AG04450 (cell line): ENCODE measurements at regions not wholly inside any gene's neighbourhood (a gene's known extent, or its start where the extent isn't known, plus 50 kb on each side); places are given as distances from the start of the nearest gene placed in this dataset.

ENCODE experiments used
- CTCF ChIA-PET: fragments of 300-600, 350-600 bp; formaldehyde crosslinking; extraction: SDS; loops from one replicate; lab custom pipeline; 2022; ENCODE audit warnings: antibody characterized with exemption, inconsistent platforms; lab: Charles Lee
- POLR2A ChIA-PET: fragments of 350-600 bp; formaldehyde crosslinking; extraction: SDS; loops from one replicate; lab custom pipeline; 2021; ENCODE audit warnings: antibody characterized with exemption, inconsistent platforms; lab: Yijun Ruan, JAX
- DNase-seq: peaks from one replicate; pipeline ENCODE4 v3.0.0-alpha.2; 2011; ENCODE audit warnings: low read depth, low spot score
- H3K27ac ChIP-seq: one replicate; pipeline ENCODE4 v1.5.1; 2012; ENCODE audit warnings: low read depth, low read length, control low read depth
- H3K27me3 ChIP-seq: one replicate; pipeline ENCODE4 v1.6.0; 2012; ENCODE audit warnings: low read length; ENCODE audit not compliant: control insufficient read depth, insufficient read depth
- H3K4me3 ChIP-seq: 2 replicates; pipeline ENCODE4 v1.5.1; 2011; ENCODE audit warnings: mild to moderate bottlenecking, low read depth, low read length, control low read depth
- H3K9me3 ChIP-seq: 2 replicates; pipeline ENCODE4 v1.5.1; 2012; ENCODE audit warnings: low read length; ENCODE audit not compliant: control insufficient read depth, insufficient read depth
- TF ChIP-seq, protein P1 (sequence below): IDR thresholded peaks from 2 replicates; pipeline ENCODE4 v1.5.1; 2011; ENCODE audit warnings: low read depth, low read length, control low read depth, inconsistent platforms

DNA sequence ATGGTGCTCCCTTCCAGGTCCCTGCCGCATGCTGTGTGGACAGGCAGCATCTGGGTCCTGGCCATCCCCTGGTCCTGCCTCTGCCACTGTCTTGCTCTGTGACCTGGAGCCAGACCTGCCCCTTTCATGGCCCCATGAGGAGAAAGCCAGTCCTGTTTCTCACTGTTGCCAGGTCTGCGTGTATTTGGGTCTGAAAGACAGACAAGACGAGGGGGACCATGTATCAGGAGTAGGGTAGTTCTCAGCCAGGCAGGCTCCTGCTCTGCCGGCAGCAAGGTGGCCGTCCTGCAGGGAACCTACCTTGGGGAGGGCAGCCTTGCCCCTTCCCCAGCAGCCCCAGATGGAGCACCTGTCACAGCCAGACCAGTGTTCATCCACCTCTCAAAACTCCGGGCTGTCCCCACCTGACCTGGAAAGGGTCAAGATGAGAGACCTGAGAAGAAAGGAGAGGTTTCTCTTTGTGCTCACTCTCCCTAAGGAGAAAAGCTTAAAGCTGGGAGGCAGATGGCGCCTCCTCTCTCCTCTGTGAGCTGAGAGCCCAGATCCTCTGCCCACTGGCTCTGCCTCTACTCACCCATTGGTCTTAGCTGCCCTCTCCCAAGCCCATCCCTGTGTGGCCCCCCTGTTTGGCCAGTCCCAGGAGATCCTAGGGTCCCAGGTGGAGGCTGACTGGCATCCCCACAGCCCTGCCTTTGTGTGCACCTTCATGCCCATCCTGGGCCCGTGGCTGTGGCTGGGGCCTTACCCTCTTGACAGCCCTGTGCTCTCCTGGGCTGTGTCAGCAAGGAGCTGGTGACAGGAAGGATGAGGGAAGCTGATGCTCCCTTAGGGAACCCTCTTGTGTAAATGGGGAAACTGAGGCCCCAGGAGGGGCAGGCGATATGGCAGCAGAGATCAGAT, 116.1 kb upstream of the PCBD1 start:
- Histone ChIP-seq H3K4me3 (no peak overlapping the region), H3K9me3 (no peaks in the 10 kb centered on the region), H3K27me3 (peaks cover 6% of the 10 kb centered on the region), H3K27ac (no peak overlapping the region)
- POLR2A ChIA-PET = no interaction called here
- no peak for DNase-seq
- CTCF ChIA-PET = no interaction called here
- TF ChIP-seq, protein P1, sequence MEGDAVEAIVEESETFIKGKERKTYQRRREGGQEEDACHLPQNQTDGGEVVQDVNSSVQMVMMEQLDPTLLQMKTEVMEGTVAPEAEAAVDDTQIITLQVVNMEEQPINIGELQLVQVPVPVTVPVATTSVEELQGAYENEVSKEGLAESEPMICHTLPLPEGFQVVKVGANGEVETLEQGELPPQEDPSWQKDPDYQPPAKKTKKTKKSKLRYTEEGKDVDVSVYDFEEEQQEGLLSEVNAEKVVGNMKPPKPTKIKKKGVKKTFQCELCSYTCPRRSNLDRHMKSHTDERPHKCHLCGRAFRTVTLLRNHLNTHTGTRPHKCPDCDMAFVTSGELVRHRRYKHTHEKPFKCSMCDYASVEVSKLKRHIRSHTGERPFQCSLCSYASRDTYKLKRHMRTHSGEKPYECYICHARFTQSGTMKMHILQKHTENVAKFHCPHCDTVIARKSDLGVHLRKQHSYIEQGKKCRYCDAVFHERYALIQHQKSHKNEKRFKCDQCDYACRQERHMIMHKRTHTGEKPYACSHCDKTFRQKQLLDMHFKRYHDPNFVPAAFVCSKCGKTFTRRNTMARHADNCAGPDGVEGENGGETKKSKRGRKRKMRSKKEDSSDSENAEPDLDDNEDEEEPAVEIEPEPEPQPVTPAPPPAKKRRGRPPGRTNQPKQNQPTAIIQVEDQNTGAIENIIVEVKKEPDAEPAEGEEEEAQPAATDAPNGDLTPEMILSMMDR = no peak

- TF ChIP-seq, protein P1 = no peak
- H3K27ac ChIP-seq = no peak overlapping the region
- no peak overlapping the region for H3K4me3 ChIP-seq
- DNase-seq = no peak
- no peaks in the 10 kb centered on the region for H3K9me3 ChIP-seq
- CTCF ChIA-PET = no interaction called here
- POLR2A ChIA-PET = no interaction called here
- peaks cover 7% of the 10 kb centered on the region for H3K27me3 ChIP-seq
Measured at GRCh38 chr10:71005337-71006305, 117.3 kb upstream of the PCBD1 start.

GRCh38 chr10:71006506-71006905, 118.1 kb upstream of the PCBD1 start:
- ChIA-PET CTCF (no interaction called here), POLR2A (no interaction called here)
- no peak for DNase-seq
- TF ChIP-seq, protein P1 = no peak
- H3K4me3 ChIP-seq = no peak overlapping the region
- no peak overlapping the region for H3K27ac ChIP-seq
- H3K27me3 ChIP-seq = peaks cover 8% of the 10 kb centered on the region
- no peaks in the 10 kb centered on the region for H3K9me3 ChIP-seq

- TF ChIP-seq, protein P1 = no peak
- no peak for DNase-seq
- Histone ChIP-seq H3K9me3 (no peaks in the 10 kb centered on the region), H3K27ac (no peak overlapping the region), H3K27me3 (peaks cover 8% of the 10 kb centered on the region), H3K4me3 (no peak overlapping the region)
- ChIA-PET CTCF (no interaction called here), POLR2A (no interaction called here)
Measured at GRCh38 chr10:71007516-71007915, 119.2 kb upstream of the PCBD1 start.
